Loucy (cell line): ENCODE measurements at regions not wholly inside any gene's neighbourhood (a gene's known extent, or its start where the extent isn't known, plus 50 kb on each side); places are given as distances from the start of the nearest gene placed in this dataset.

ENCODE experiments used
- H2AFZ ChIP-seq: fragments of 200-600 bp; sonication (generic); 2 replicates; pipeline ENCODE4 v1.6.0; 2016; ENCODE audit warnings: antibody characterized with exemption, mild to moderate bottlenecking, low read length, moderate library complexity
- H3F3A ChIP-seq: fragments of 200-600 bp; 2 replicates; pipeline ENCODE4 v1.6.0; 2016; ENCODE audit warnings: antibody characterized with exemption, low read depth, mild to moderate bottlenecking
- H3K27me3 ChIP-seq: fragments of 200-600 bp; sonication (generic); 2 replicates; pipeline ENCODE4 v1.6.1; 2014; ENCODE audit warnings: low read length, mild to moderate bottlenecking; ENCODE audit not compliant: insufficient read depth, poor library complexity, severe bottlenecking
- H3K36me3 ChIP-seq: fragments of 200-600 bp; sonication (generic); 2 replicates; pipeline ENCODE4 v1.6.1; 2016; ENCODE audit warnings: low read length; ENCODE audit not compliant: insufficient read depth
- H3K4me1 ChIP-seq: fragments of 200-600 bp; sonication (generic); 2 replicates; pipeline ENCODE4 v1.5.1; 2014; ENCODE audit warnings: low read length, mild to moderate bottlenecking; ENCODE audit not compliant: insufficient read depth, poor library complexity, severe bottlenecking
- H3K4me2 ChIP-seq: fragments of 200-600 bp; sonication (generic); 2 replicates; pipeline ENCODE4 v1.6.0; 2014; ENCODE audit warnings: antibody characterized with exemption, low read length, low read depth, mild to moderate bottlenecking; ENCODE audit not compliant: poor library complexity, severe bottlenecking
- H3K4me3 ChIP-seq: fragments of 200-600 bp; sonication (generic); 2 replicates; pipeline ENCODE4 v1.5.1; 2014; ENCODE audit warnings: low read length, mild to moderate bottlenecking, mixed read lengths; ENCODE audit not compliant: poor library complexity, severe bottlenecking
- H3K79me2 ChIP-seq: fragments of 200-600 bp; sonication (generic); 2 replicates; pipeline ENCODE4 v1.6.1; 2014; ENCODE audit warnings: low read length; ENCODE audit not compliant: insufficient read depth
- H3K9ac ChIP-seq: fragments of 200-600 bp; sonication (generic); 2 replicates; pipeline ENCODE4 v1.6.0; 2014; ENCODE audit warnings: mild to moderate bottlenecking, low read depth, low read length, moderate library complexity; ENCODE audit not compliant: poor library complexity, severe bottlenecking
- H3K9me2 ChIP-seq: fragments of 200-600 bp; sonication (generic); replicated peaks from 2 replicates; pipeline ENCODE4 v1.6.1; 2016; ENCODE audit warnings: low read depth, low read length, mixed read lengths
- H3K9me3 ChIP-seq: fragments of 200-600 bp; sonication (generic); 2 replicates; pipeline ENCODE4 v1.6.1; 2014; ENCODE audit warnings: mild to moderate bottlenecking, antibody characterized with exemption, low read length, low read depth; ENCODE audit not compliant: insufficient read depth
- H4K20me1 ChIP-seq: fragments of 200-600 bp; sonication (generic); 2 replicates; pipeline ENCODE4 v1.6.0; 2014; ENCODE audit warnings: antibody characterized with exemption, low read length, mild to moderate bottlenecking; ENCODE audit not compliant: insufficient read depth, poor library complexity, severe bottlenecking
- CTCF ChIP-seq: fragments of 200-600 bp; sonication (generic); conservative IDR thresholded peaks from 2 replicates; pipeline ENCODE4 v1.5.1; 2014; ENCODE audit warnings: mild to moderate bottlenecking, antibody characterized with exemption, low read length
- EZH2phosphoT487 ChIP-seq: fragments of 200-600 bp; IDR thresholded peaks from 2 replicates; pipeline ENCODE4 v1.6.1; 2018; ENCODE audit warnings: antibody characterized with exemption, mild to moderate bottlenecking, moderate library complexity, borderline replicate concordance

- H3K9ac ChIP-seq, result no peak overlapping the region
- no peaks in the 10 kb centered on the region for H3F3A ChIP-seq
- no peaks in the 10 kb centered on the region for H3K9me2 ChIP-seq
- no peaks in the 10 kb centered on the region for H3K27me3 ChIP-seq
- no peaks in the 10 kb centered on the region for H3K36me3 ChIP-seq
- no peak for TF ChIP-seq EZH2phosphoT487
- TF ChIP-seq CTCF, result no peak
- H3K4me1 ChIP-seq, result no peaks in the 10 kb centered on the region
- no peak overlapping the region for H3K4me3 ChIP-seq
- H3K79me2 ChIP-seq, result no peaks in the 10 kb centered on the region
- no peaks in the 10 kb centered on the region for H3K9me3 ChIP-seq
- no peak overlapping the region for H3K4me2 ChIP-seq
- H2AFZ ChIP-seq, result no peak overlapping the region
- no peaks in the 10 kb centered on the region for H4K20me1 ChIP-seq
Observed at GRCh38 chr14:51792809-51793208, 67.6 kb upstream of the GNG2 start.

DNA sequence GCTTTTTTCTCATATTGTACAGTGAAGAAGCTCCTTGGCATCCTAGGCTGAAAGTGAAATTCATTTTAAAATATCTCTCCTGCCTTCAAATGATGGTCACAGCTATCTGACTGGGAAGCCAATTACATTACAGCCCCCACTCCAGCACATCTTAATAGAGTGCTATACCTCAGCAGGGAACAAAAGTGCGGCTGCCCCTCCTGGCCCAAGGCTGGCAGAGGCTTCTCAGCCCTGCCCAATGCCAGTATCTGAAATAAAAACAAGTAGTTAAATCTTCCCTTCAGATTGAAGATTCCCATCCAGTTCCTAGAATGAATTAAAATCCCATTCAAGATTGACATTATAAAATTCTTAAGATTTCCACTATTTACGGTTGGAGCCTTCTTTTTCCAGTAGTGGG, 54.9 kb upstream of the GNG2 start:
- no peak overlapping the region for H3K9ac ChIP-seq
- H3K9me3 ChIP-seq, result no peaks in the 10 kb centered on the region
- H2AFZ ChIP-seq, result no peak overlapping the region
- H3K4me2 ChIP-seq, result no peak overlapping the region
- TF ChIP-seq CTCF, result peak; percentile 71
- TF ChIP-seq EZH2phosphoT487, result no peak
- H3K4me1 ChIP-seq, result no peaks in the 10 kb centered on the region
- H3K9me2 ChIP-seq, result no peaks in the 10 kb centered on the region
- no peaks in the 10 kb centered on the region for H4K20me1 ChIP-seq
- no peaks in the 10 kb centered on the region for H3K79me2 ChIP-seq
- H3F3A ChIP-seq, result no peaks in the 10 kb centered on the region
- H3K36me3 ChIP-seq, result no peaks in the 10 kb centered on the region
- H3K27me3 ChIP-seq, result no peaks in the 10 kb centered on the region
- H3K4me3 ChIP-seq, result no peak overlapping the region

GRCh38 chr14:51806026-51807023, 54.1 kb upstream of the GNG2 start:
- no peak overlapping the region for H3K4me3 ChIP-seq
- H4K20me1 ChIP-seq, result no peaks in the 10 kb centered on the region
- no peaks in the 10 kb centered on the region for H3F3A ChIP-seq
- TF ChIP-seq EZH2phosphoT487 (no peak), CTCF (no peak)
- no peaks in the 10 kb centered on the region for H3K9me2 ChIP-seq
- H3K79me2 ChIP-seq, result no peaks in the 10 kb centered on the region
- no peak overlapping the region for H3K9ac ChIP-seq
- no peak overlapping the region for H2AFZ ChIP-seq
- no peaks in the 10 kb centered on the region for H3K9me3 ChIP-seq
- no peak overlapping the region for H3K4me2 ChIP-seq
- no peaks in the 10 kb centered on the region for H3K36me3 ChIP-seq
- H3K27me3 ChIP-seq, result no peaks in the 10 kb centered on the region
- H3K4me1 ChIP-seq, result no peaks in the 10 kb centered on the region
